ENCODE measurements at regions not wholly inside any gene's neighbourhood (a gene's known extent, or its start where the extent isn't known, plus 50 kb on each side); places are given as distances from the start of the nearest gene placed in this dataset.

- DNase-seq (ENCODE audit: low spot score) (no peak), ATAC-seq (no peak)
- Mint-ChIP-seq H3K27me3 (no peaks in the 10 kb centered on the region), H3K4me1 (ENCODE audit: low read depth in 2 of 2) (peaks cover 6 to 8% of the 10 kb centered on the region in 2 donors), H3K9me3 (no peaks in the 10 kb centered on the region), H3K27ac (no peak overlapping the region), H3K4me3 (no peak overlapping the region), H3K36me3 (no peaks in the 10 kb centered on the region)
These were observed 72.6 kb upstream of the PIM1 start for GRCh38 chr6:37097335-37097734.

GRCh38 chr6:37099442-37099841, 70.5 kb upstream of the PIM1 start:
- no peak for DNase-seq (ENCODE audit: low spot score)
- no peaks in the 10 kb centered on the region for H3K36me3 Mint-ChIP-seq
- H3K4me1 Mint-ChIP-seq (ENCODE audit: low read depth in 2 of 2) = peaks cover 19 to 21% of the 10 kb centered on the region in 2 donors
- ATAC-seq = no peak
- no peaks in the 10 kb centered on the region for H3K27me3 Mint-ChIP-seq
- peak overlapping the region in 1 of 2 donors; percentile 28 for H3K27ac Mint-ChIP-seq
- H3K9me3 Mint-ChIP-seq = no peaks in the 10 kb centered on the region
- H3K4me3 Mint-ChIP-seq = no peak overlapping the region

DNA sequence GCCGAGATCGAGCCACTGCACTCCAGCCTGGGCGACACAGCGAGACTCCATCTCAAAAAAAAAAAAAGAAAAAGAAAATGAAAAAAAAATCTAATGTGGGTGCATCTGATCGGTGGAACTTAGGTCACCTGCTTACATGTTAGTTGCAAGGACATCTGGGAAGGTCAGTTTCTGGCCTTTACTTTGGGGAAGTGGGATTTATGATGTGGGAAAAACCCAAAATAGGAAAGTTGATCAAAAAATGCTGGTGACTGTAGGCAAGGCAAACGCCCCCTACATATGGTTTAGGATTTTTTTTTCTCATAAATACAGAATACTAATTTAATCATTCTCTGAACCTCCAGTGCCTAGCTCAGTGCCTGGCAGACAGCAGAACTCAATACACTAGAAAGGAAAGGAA, 69.2 kb upstream of the PIM1 start:
- H3K36me3 Mint-ChIP-seq = peaks cover 4% of the 10 kb centered on the region
- no peak overlapping the region for H3K4me3 Mint-ChIP-seq
- peaks cover 32 to 34% of the 10 kb centered on the region in 2 donors for H3K4me1 Mint-ChIP-seq (ENCODE audit: low read depth in 2 of 2)
- ATAC-seq = no peak
- DNase-seq (ENCODE audit: low spot score) = no peak
- peaks cover 2% of the 10 kb centered on the region for H3K9me3 Mint-ChIP-seq
- no peaks in the 10 kb centered on the region for H3K27me3 Mint-ChIP-seq
- peak overlapping the region; percentile 29 to 33 for H3K27ac Mint-ChIP-seq

GRCh38 chr6:37101991-37102298, 68.0 kb upstream of the PIM1 start:
- ATAC-seq (no peak), DNase-seq (ENCODE audit: low spot score) (no peak)
- peaks cover 2% of the 10 kb centered on the region for H3K9me3 Mint-ChIP-seq
- H3K4me1 Mint-ChIP-seq (ENCODE audit: low read depth in 2 of 2) = peaks cover 33 to 37% of the 10 kb centered on the region in 2 donors
- H3K27me3 Mint-ChIP-seq = no peaks in the 10 kb centered on the region
- peak overlapping the region; percentile 59 for H3K4me3 Mint-ChIP-seq
- peak overlapping the region; percentile 29 to 75 for H3K27ac Mint-ChIP-seq
- H3K36me3 Mint-ChIP-seq = peaks cover 4% of the 10 kb centered on the region

DNA sequence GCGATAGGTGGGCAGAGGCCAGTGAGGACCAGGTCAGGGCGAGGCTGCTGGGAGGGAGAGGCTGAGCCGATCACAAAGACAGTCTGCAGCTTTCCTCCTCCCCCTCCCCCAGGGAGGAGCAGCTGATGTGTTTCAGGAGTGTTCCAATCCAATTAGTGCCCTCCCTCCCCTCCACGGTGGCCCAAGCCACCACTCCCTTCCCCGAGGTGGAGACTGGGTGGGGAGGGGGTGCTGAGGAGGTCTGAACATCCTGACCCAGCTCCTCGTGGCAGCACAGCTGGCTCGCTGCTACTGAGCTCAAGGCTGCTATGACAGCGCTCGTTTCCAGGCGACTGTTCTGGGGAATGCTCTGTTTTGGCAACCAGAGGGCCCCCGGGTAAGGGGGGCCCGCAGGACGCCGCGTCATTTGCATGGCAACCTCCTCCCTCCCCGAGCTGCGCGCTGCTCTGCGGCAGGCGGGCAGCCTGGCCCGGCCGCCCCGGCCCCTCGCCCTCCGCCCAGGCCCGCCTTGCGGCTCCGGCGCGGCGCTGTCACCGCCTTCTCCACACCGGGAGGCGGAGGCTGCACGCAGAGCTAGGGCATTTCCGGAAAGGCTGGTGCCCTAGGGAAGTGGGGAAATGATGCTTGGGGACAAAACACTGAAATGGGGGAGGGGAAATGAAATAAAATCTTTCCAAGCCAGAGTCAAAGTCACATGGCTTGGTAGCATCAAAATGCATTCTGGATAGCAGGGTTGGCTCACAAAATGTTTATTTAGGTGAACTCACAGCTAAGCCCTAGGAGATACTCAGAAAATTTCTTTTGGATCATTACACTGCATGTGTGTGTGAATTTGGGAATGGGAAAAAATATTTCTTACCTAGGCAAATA, 67.4 kb upstream of the PIM1 start:
- Mint-ChIP-seq H3K4me3 (peak overlapping the region; percentile 83), H3K36me3 (peaks cover 4% of the 10 kb centered on the region), H3K9me3 (peaks cover 2% of the 10 kb centered on the region), H3K27ac (peak overlapping the region; percentile 29 to 75), H3K4me1 (ENCODE audit: low read depth in 2 of 2) (peaks cover 33 to 37% of the 10 kb centered on the region in 2 donors), H3K27me3 (no peaks in the 10 kb centered on the region)
- peak; percentile 81 for DNase-seq (ENCODE audit: low spot score)
- peak; percentile 88 to 90 for ATAC-seq

GRCh38 chr6:37103169-37104039, 66.5 kb upstream of the PIM1 start:
- Mint-ChIP-seq H3K27ac (peak overlapping the region; percentile 29 to 75), H3K4me3 (peak overlapping the region; percentile 83)
- DNase-seq (ENCODE audit: low spot score) = no peak

GRCh38 chr6:37104824-37105147, 65.2 kb upstream of the PIM1 start:
- Mint-ChIP-seq H3K4me1 (ENCODE audit: low read depth in 2 of 2) (peaks cover 35 to 40% of the 10 kb centered on the region in 2 donors), H3K4me3 (peak overlapping the region; percentile 65), H3K27ac (peak overlapping the region; percentile 22 to 29), H3K36me3 (peaks cover 4% of the 10 kb centered on the region), H3K27me3 (no peaks in the 10 kb centered on the region), H3K9me3 (peaks cover 2% of the 10 kb centered on the region)
- ATAC-seq (no peak), DNase-seq (ENCODE audit: low spot score) (no peak)

More at GRCh38 chr6:37103169-37104039, 66.5 kb upstream of the PIM1 start:
- H3K36me3 Mint-ChIP-seq = peaks cover 4% of the 10 kb centered on the region
- H3K4me1 Mint-ChIP-seq (ENCODE audit: low read depth in 2 of 2) = peaks cover 33 to 37% of the 10 kb centered on the region in 2 donors
- H3K9me3 Mint-ChIP-seq = peaks cover 2% of the 10 kb centered on the region
- no peak for ATAC-seq
- H3K27me3 Mint-ChIP-seq = no peaks in the 10 kb centered on the region

- H3K27ac Mint-ChIP-seq = peak overlapping the region; percentile 22 to 29
- H3K36me3 Mint-ChIP-seq = peaks cover 4% of the 10 kb centered on the region
- H3K9me3 Mint-ChIP-seq = peaks cover 2% of the 10 kb centered on the region
- peak overlapping the region; percentile 65 for H3K4me3 Mint-ChIP-seq
- peak; percentile 58 to 71 for ATAC-seq
- no peaks in the 10 kb centered on the region for H3K27me3 Mint-ChIP-seq
- DNase-seq (ENCODE audit: low spot score) = no peak
- peaks cover 37 to 46% of the 10 kb centered on the region in 2 donors for H3K4me1 Mint-ChIP-seq (ENCODE audit: low read depth in 2 of 2)
These were observed 64.6 kb upstream of the PIM1 start for GRCh38 chr6:37105148-37106050.

GRCh38 chr6:37106051-37106363, 63.9 kb upstream of the PIM1 start:
- peaks cover 4% of the 10 kb centered on the region for H3K36me3 Mint-ChIP-seq
- ATAC-seq (no peak), DNase-seq (ENCODE audit: low spot score) (no peak)
- no peaks in the 10 kb centered on the region for H3K27me3 Mint-ChIP-seq
- H3K9me3 Mint-ChIP-seq = peaks cover 2% of the 10 kb centered on the region
- peaks cover 43 to 52% of the 10 kb centered on the region in 2 donors for H3K4me1 Mint-ChIP-seq (ENCODE audit: low read depth in 2 of 2)
- peak overlapping the region; percentile 22 to 29 for H3K27ac Mint-ChIP-seq
- H3K4me3 Mint-ChIP-seq = no peak overlapping the region

GRCh38 chr6:37106554-37106953, 63.4 kb upstream of the PIM1 start:
- no peak for DNase-seq (ENCODE audit: low spot score)
- no peaks in the 10 kb centered on the region for H3K27me3 Mint-ChIP-seq
- no peak overlapping the region for H3K27ac Mint-ChIP-seq
- peaks cover 45 to 55% of the 10 kb centered on the region in 2 donors for H3K4me1 Mint-ChIP-seq (ENCODE audit: low read depth in 2 of 2)
- ATAC-seq = no peak
- peaks cover 2% of the 10 kb centered on the region for H3K9me3 Mint-ChIP-seq
- no peak overlapping the region for H3K4me3 Mint-ChIP-seq
- peaks cover 4% of the 10 kb centered on the region for H3K36me3 Mint-ChIP-seq

DNA sequence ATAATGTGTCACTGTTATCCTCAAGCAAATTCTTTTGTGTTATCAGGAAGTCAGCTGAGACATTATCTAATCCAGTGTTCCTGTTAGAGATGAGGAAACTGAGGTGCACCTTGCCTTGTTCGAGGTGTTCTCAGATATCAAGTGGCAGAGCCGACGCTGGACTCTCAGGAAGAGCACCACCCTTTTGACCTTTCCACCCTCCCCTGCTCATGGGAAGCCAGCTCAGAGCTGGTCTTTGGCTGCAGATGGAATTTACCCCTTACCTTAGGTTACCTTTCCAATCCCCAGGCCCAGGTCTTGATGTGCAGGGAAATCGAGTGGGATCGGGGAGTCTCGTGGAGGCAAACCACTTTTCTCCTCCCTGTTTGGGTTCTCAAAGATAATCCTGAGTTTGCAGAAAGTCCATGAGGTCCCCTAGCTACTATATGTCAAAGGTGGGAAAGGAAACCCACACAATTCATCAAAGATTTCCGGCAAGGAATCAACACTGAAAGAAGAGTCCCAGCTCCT, 62.9 kb upstream of the PIM1 start:
- Mint-ChIP-seq H3K36me3 (peaks cover 4% of the 10 kb centered on the region), H3K27me3 (no peaks in the 10 kb centered on the region), H3K27ac (no peak overlapping the region), H3K4me1 (ENCODE audit: low read depth in 2 of 2) (peaks cover 42 to 50% of the 10 kb centered on the region in 2 donors), H3K9me3 (peaks cover 2% of the 10 kb centered on the region), H3K4me3 (no peak overlapping the region)
- DNase-seq (ENCODE audit: low spot score) = no peak
- ATAC-seq = no peak

- Mint-ChIP-seq H3K4me3 (peak overlapping the region; percentile 73), H3K27me3 (no peaks in the 10 kb centered on the region), H3K36me3 (peaks cover 4% of the 10 kb centered on the region), H3K9me3 (peaks cover 2% of the 10 kb centered on the region), H3K4me1 (ENCODE audit: low read depth in 2 of 2) (peaks cover 22 to 29% of the 10 kb centered on the region in 2 donors), H3K27ac (peak overlapping the region; percentile 61 to 72)
- DNase-seq (ENCODE audit: low spot score) (no peak), ATAC-seq (no peak)
These were observed 60.0 kb upstream of the PIM1 start for GRCh38 chr6:37109714-37110499.

All from natural killer cell treated with Interleukin-12 subunit alpha and Interleukin-12 subunit beta and Interleukin-15 and Interleukin-18, amount 100 ng/mL, for 72 hours (primary cell).